Lower leg skin (tissue), 3 donors: ENCODE measurements at regions not wholly inside any gene's neighbourhood (a gene's known extent, or its start where the extent isn't known, plus 50 kb on each side); places are given as distances from the start of the nearest gene placed in this dataset.
"Not testable (repeated sequence)": the region's sequence is repeated elsewhere in the genome, so short reads cannot be mapped to it uniquely, and the experiment has no call there.

ENCODE experiments used
- POLR2A ChIP-seq, 2 donors: fragments of 450-650 bp; IDR thresholded peaks; one replicate each; pipeline ENCODE4 v1.6.1; 2016 to 2017; ENCODE audit warnings: antibody characterized with exemption in 2 of 2, mild to moderate bottlenecking in 1 of 2, moderate library complexity in 1 of 2
- TF ChIP-seq, protein P1 (sequence below), 3 donors: fragments of 450-650 bp; IDR thresholded peaks; one replicate each; pipeline ENCODE4 v1.5.1; 2016; ENCODE audit warnings: antibody characterized with exemption in 3 of 3, mild to moderate bottlenecking in 3 of 3, moderate library complexity in 2 of 3

DNA sequence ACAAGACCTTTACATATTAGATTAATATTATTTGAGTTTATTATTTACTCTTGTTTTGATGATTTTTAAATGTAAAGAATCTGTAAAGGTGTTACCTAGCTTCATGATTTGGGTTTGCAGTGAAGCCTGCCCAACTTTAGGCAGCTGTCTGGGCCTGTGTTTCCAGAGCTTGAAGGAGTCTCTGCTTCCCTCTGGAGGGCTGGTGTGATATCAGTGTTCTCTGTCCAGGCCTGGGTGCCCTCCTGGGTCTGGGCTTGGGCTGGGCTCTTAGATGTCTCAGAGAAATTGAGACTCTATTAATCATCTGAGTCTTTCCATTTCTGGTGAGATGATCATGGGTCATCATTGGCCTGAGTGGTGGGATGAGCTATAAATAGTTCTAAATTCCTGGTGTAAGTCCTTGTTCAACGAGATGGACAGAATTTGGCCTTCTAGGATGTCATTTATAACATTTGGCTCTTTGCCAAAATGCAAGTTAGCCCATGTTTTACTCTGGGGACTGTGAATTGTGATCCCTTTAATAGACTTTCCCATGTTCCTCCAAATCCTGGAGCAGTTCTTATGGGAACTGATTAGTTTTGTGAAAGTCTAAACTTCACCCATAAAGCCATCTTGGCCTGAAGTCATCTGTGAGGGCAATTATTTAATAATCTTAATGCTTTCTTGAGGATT, 397.3 kb downstream of the TMEM121 start:
- TF ChIP-seq, protein P1, sequence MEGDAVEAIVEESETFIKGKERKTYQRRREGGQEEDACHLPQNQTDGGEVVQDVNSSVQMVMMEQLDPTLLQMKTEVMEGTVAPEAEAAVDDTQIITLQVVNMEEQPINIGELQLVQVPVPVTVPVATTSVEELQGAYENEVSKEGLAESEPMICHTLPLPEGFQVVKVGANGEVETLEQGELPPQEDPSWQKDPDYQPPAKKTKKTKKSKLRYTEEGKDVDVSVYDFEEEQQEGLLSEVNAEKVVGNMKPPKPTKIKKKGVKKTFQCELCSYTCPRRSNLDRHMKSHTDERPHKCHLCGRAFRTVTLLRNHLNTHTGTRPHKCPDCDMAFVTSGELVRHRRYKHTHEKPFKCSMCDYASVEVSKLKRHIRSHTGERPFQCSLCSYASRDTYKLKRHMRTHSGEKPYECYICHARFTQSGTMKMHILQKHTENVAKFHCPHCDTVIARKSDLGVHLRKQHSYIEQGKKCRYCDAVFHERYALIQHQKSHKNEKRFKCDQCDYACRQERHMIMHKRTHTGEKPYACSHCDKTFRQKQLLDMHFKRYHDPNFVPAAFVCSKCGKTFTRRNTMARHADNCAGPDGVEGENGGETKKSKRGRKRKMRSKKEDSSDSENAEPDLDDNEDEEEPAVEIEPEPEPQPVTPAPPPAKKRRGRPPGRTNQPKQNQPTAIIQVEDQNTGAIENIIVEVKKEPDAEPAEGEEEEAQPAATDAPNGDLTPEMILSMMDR (IDR thresholded peaks at IDR 0.05), result not testable (repeated sequence)
- not testable (repeated sequence) for TF ChIP-seq POLR2A (IDR thresholded peaks at IDR 0.05)
